Endothelial cell of umbilical vein (primary cell): ENCODE measurements at regions not wholly inside any gene's neighbourhood (a gene's known extent, or its start where the extent isn't known, plus 50 kb on each side); places are given as distances from the start of the nearest gene placed in this dataset.

Experiments used
- BruUV-seq: library from RNA; stranded (reverse); fragments of 400-500 nt; replicated peaks from 2 replicates; lab custom pipeline; 2021; lab: Mats Ljungman, UMichigan
- CTCF ChIA-PET: fragments of 300-600, 350-600 bp; sonication (Branson Sonifier 250); formaldehyde crosslinking; loops from one replicate; lab custom pipeline; 2021; ENCODE audit warnings: antibody characterized with exemption, inconsistent platforms; lab: Charles Lee
- POLR2A ChIA-PET: fragments of 300-600, 350-600 bp; sonication (Branson Sonifier 250); formaldehyde crosslinking; loops from one replicate; lab custom pipeline; 2021; ENCODE audit warnings: antibody characterized with exemption, inconsistent platforms; lab: Charles Lee
- DNase-seq: peaks from one replicate; pipeline ENCODE4 v3.0.0-alpha.2; 2011; ENCODE audit warnings: low read depth, low spot score
- FAIRE-seq: peaks from 2 replicates; lab custom pipeline; 2011; peaks lifted over from hg19 to GRCh38; lab: Jason Lieb, UNC
- H2AFZ ChIP-seq: 2 replicates; pipeline ENCODE4 v1.6.0; 2012; ENCODE audit warnings: low read depth, low read length, control low read depth, inconsistent platforms
- H3K27ac ChIP-seq: 2 replicates; pipeline ENCODE4 v1.5.1; 2011; ENCODE audit warnings: low read depth, mild to moderate bottlenecking, control low read depth, low read length, moderate library complexity; ENCODE audit not compliant: insufficient read depth
- H3K27me3 ChIP-seq, 2 experiments: 2 replicates each; pipeline versions ENCODE4 v1.6.0 to v1.6.1; 2011; ENCODE audit warnings: low read length in 2 of 2, mixed read lengths in 1 of 2; ENCODE audit not compliant: control insufficient read depth in 2 of 2, insufficient read depth in 2 of 2
- H3K36me3 ChIP-seq, 2 experiments: 2 replicates in 1 of 2; 3 replicates in 1 of 2; pipeline ENCODE4 v1.5.1; 2011; ENCODE audit warnings: low read length in 2 of 2, mild to moderate bottlenecking in 1 of 2, moderate library complexity in 1 of 2; ENCODE audit not compliant: control insufficient read depth in 2 of 2, insufficient read depth in 2 of 2; ENCODE audit errors: extremely low read depth in 1 of 2
- H3K4me1 ChIP-seq: 3 replicates; pipeline ENCODE4 v1.5.1; 2011; ENCODE audit warnings: mild to moderate bottlenecking, low read length; ENCODE audit not compliant: control insufficient read depth, insufficient read depth; ENCODE audit errors: extremely low read depth
- H3K4me2 ChIP-seq: 2 replicates; pipeline ENCODE4 v1.6.1; 2011; ENCODE audit warnings: low read length, control low read depth, mixed read lengths; ENCODE audit not compliant: insufficient read depth
- H3K4me3 ChIP-seq, 3 experiments: fragments of 200-600 bp in 1 of 3; sonication (generic), shearing (Covaris generic) in 1 of 3; replicated peaks in 1 of 3; 2 replicates each; pipeline ENCODE4 v1.5.1; 2011 to 2016; ENCODE audit warnings: control low read depth in 3 of 3, low read length in 3 of 3, mild to moderate bottlenecking in 2 of 3, inconsistent platforms in 1 of 3, low read depth in 1 of 3, moderate library complexity in 1 of 3; ENCODE audit not compliant: insufficient read depth in 1 of 3
- H3K79me2 ChIP-seq: 2 replicates; pipeline ENCODE4 v1.6.0; 2012; ENCODE audit warnings: low read length, inconsistent platforms; ENCODE audit not compliant: control insufficient read depth, insufficient read depth
- H3K9ac ChIP-seq: replicated peaks from 2 replicates; pipeline ENCODE3; 2011; ENCODE audit warnings: low read length, control low read depth; ENCODE audit not compliant: insufficient read depth; ENCODE audit errors: extremely low read depth
- H3K9me1 ChIP-seq: replicated peaks from 3 replicates; pipeline ENCODE4 v1.6.0; 2011; ENCODE audit warnings: mild to moderate bottlenecking, low read length; ENCODE audit not compliant: control insufficient read depth, insufficient read depth; ENCODE audit errors: extremely low read depth
- H3K9me3 ChIP-seq: replicated peaks from 2 replicates; pipeline ENCODE4 v1.5.1; 2012; ENCODE audit warnings: low read length, inconsistent platforms; ENCODE audit not compliant: control insufficient read depth, insufficient read depth
- H4K20me1 ChIP-seq: replicated peaks from 2 replicates; pipeline ENCODE3; 2011; ENCODE audit warnings: mild to moderate bottlenecking, low read length; ENCODE audit not compliant: control insufficient read depth, insufficient read depth; ENCODE audit errors: extremely low read depth
- EZH2 ChIP-seq: IDR thresholded peaks from 2 replicates; pipeline ENCODE4 v1.6.1; 2012; ENCODE audit warnings: borderline replicate concordance, low read depth, mild to moderate bottlenecking, moderate library complexity, low read length, inconsistent platforms; ENCODE audit not compliant: severe bottlenecking
- FOS ChIP-seq: IDR thresholded peaks from 2 replicates; pipeline ENCODE4 v1.6.1; 2011; ENCODE audit warnings: mild to moderate bottlenecking, low read length, moderate library complexity, borderline replicate concordance; ENCODE audit not compliant: insufficient read depth
- GATA2 ChIP-seq: IDR thresholded peaks from 2 replicates; pipeline ENCODE4 v1.7.0; 2011; ENCODE audit warnings: low read depth, mild to moderate bottlenecking, moderate library complexity, mixed read lengths, low read length; ENCODE audit not compliant: insufficient read length, insufficient read depth
- JUN ChIP-seq: IDR thresholded peaks from 2 replicates; pipeline ENCODE4 v1.6.1; 2011; ENCODE audit warnings: borderline replicate concordance, low read depth; ENCODE audit not compliant: insufficient read length, insufficient read depth
- MAX ChIP-seq: IDR thresholded peaks from 2 replicates; pipeline ENCODE4 v1.6.1; 2011; ENCODE audit not compliant: insufficient read depth, insufficient read length
- POLR2A ChIP-seq: IDR thresholded peaks from 2 replicates; pipeline ENCODE4 v1.6.1; 2012; ENCODE audit warnings: low read depth, mild to moderate bottlenecking, control low read depth, low read length
- POLR2AphosphoS5 ChIP-seq: IDR thresholded peaks from 2 replicates; pipeline ENCODE4 v1.6.1; 2012; ENCODE audit warnings: low read depth, mild to moderate bottlenecking, control low read depth, low read length, moderate library complexity; ENCODE audit not compliant: insufficient read depth
- dilution Hi-C: fragments of 300-500 bp; cut with MboI; formaldehyde crosslinking; loops from one replicate; pipeline ENCODE4 v1.15.0; 2019; ENCODE audit warnings: low sequenced_read_pairs; ENCODE audit not compliant: extremely low pct_ligation_motif_present
- intact Hi-C: fragments of 100-400 bp; cut with micrococcal nuclease; formaldehyde crosslinking; loops from one replicate; pipeline ENCODE4 v1.10.0; 2022
- TF ChIP-seq, protein P1 (sequence below), 2 donors: IDR thresholded peaks; 1 replicate in 1 of 2; 2 replicates in 1 of 2; pipeline ENCODE4 v1.5.1; 2011; ENCODE audit warnings: low read length in 2 of 2, mild to moderate bottlenecking in 2 of 2, moderate library complexity in 2 of 2, control low read depth in 1 of 2, inconsistent platforms in 1 of 2, low read depth in 1 of 2; ENCODE audit not compliant: insufficient read depth in 1 of 2; ENCODE audit errors: extremely low read depth in 1 of 2

DNA sequence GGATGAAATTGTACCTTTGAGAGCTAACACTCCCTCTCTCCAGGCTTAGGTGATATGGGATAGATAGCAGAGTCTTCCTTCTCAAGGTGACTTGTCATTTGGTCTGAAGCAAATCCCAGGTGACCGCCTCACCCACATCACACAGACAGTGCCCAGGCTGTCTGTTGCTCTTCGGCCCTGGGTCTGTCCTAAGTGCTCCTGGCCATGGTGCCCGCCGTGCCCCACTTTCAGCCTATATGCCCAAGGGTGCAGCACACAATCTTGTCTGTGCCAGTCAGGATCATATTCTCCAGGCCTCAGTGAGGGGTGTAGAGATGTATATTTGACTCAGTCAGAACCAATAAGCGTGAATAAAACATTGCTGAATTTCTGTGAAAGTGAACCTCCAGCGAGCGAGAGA is 326.8 kb downstream of the DYSF start:
- Histone ChIP-seq H3K9me3 (no peaks in the 10 kb centered on the region), H3K27ac (no peak overlapping the region), H3K4me2 (no peak overlapping the region), H2AFZ (no peak overlapping the region), H3K4me3 (no peak overlapping the region), H3K79me2 (no peaks in the 10 kb centered on the region), H3K9ac (no peak overlapping the region), H3K27me3 (peaks cover 10 to 14% of the 10 kb centered on the region in 2 experiments), H3K4me1 (no peaks in the 10 kb centered on the region), H3K36me3 (no peaks in the 10 kb centered on the region), H3K9me1 (no peaks in the 10 kb centered on the region), H4K20me1 (no peaks in the 10 kb centered on the region)
- dilution Hi-C loops (no loop called here), intact Hi-C loops (no loop called here)
- DNase-seq (no peak), FAIRE-seq (no peak)
- ChIA-PET CTCF (interaction anchor here (1.1 to 6.0 kb wide), 2 partner anchors 10 to 18 kb away, joined by 4 to 33 read pairs; no protein-coding TSS in a partner anchor), POLR2A (no interaction called here)
- no TSS peak for BruUV-seq
- no peak for TF ChIP-seq POLR2A
- no peak for TF ChIP-seq POLR2AphosphoS5
- no peak for TF ChIP-seq GATA2
- no peak for TF ChIP-seq MAX
- TF ChIP-seq FOS, result no peak
- TF ChIP-seq JUN, result no peak
- TF ChIP-seq EZH2, result no peak
- TF ChIP-seq, protein P1, sequence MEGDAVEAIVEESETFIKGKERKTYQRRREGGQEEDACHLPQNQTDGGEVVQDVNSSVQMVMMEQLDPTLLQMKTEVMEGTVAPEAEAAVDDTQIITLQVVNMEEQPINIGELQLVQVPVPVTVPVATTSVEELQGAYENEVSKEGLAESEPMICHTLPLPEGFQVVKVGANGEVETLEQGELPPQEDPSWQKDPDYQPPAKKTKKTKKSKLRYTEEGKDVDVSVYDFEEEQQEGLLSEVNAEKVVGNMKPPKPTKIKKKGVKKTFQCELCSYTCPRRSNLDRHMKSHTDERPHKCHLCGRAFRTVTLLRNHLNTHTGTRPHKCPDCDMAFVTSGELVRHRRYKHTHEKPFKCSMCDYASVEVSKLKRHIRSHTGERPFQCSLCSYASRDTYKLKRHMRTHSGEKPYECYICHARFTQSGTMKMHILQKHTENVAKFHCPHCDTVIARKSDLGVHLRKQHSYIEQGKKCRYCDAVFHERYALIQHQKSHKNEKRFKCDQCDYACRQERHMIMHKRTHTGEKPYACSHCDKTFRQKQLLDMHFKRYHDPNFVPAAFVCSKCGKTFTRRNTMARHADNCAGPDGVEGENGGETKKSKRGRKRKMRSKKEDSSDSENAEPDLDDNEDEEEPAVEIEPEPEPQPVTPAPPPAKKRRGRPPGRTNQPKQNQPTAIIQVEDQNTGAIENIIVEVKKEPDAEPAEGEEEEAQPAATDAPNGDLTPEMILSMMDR (IDR thresholded peaks at IDR 0.05; ENCODE audit: extremely low read depth in 1 of 2, insufficient read depth in 1 of 2, low read depth in 1 of 2, low read length in 2 of 2), result no peak
